ENCODE measurements at regions not wholly inside any gene's neighbourhood (a gene's known extent, or its start where the extent isn't known, plus 50 kb on each side); places are given as distances from the start of the nearest gene placed in this dataset.

DNA sequence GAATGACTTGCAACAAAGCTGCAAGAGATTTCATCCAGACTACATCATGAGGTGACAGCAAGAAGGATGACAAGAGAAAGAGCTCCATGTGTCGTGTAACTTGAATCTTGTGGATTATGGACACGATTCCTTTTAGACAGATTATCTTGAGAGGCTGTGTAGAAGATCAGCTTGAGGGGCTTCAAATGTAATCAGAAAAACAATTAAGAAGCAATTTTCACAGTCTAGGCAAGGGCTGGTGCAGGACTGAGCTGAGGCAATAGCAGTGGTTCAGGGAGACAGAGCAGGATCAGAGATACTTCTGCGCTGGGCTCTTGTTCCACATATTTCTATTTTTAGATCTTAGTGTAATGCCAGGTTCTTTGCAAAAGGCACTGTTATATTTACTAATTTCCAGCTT, 253.0 kb upstream of the COBL start:
- in situ Hi-C loops (cut with MboI; ENCODE audit: low pct_ligation_motif_present in 1 of 4, low pct_unique_long_range_greater_than_20kb in 1 of 4, low sequenced_read_pairs in 3 of 4) (no loop called here), intact Hi-C loops (cut with DNase I; ENCODE audit: low total_unique reads) (no loop called here)
- H3K27me3 ChIP-seq, result no peaks in the 10 kb centered on the region
- 69 to 77% methylated on average over 3 of the region's 3 CpGs for WGBS, 2 donors (ENCODE audit: low coverage in 1 of 2)
- no peaks in the 10 kb centered on the region for H3K36me3 ChIP-seq
- no peak overlapping the region for H3K4me3 ChIP-seq
- TF ChIP-seq POLR2AphosphoS5 (IDR thresholded peaks at IDR 0.05) (no peak), POLR2A (IDR thresholded peaks at IDR 0.05) (no peak), EP300 (IDR thresholded peaks at IDR 0.05; ENCODE audit: low read depth) (no peak)
- TF ChIP-seq, protein P1, sequence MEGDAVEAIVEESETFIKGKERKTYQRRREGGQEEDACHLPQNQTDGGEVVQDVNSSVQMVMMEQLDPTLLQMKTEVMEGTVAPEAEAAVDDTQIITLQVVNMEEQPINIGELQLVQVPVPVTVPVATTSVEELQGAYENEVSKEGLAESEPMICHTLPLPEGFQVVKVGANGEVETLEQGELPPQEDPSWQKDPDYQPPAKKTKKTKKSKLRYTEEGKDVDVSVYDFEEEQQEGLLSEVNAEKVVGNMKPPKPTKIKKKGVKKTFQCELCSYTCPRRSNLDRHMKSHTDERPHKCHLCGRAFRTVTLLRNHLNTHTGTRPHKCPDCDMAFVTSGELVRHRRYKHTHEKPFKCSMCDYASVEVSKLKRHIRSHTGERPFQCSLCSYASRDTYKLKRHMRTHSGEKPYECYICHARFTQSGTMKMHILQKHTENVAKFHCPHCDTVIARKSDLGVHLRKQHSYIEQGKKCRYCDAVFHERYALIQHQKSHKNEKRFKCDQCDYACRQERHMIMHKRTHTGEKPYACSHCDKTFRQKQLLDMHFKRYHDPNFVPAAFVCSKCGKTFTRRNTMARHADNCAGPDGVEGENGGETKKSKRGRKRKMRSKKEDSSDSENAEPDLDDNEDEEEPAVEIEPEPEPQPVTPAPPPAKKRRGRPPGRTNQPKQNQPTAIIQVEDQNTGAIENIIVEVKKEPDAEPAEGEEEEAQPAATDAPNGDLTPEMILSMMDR (IDR thresholded peaks at IDR 0.05), result no peak
- no peaks in the 10 kb centered on the region for H3K9me3 ChIP-seq
- no peak for DNase-seq
- H3K27ac ChIP-seq, result no peak overlapping the region
- H3K4me1 ChIP-seq, result no peaks in the 10 kb centered on the region

GRCh38 chr7:51569176-51569575, 252.6 kb upstream of the COBL start:
- intact Hi-C loops (cut with DNase I; ENCODE audit: low total_unique reads), result no loop called here
- no peak for DNase-seq
- in situ Hi-C loops (cut with MboI; ENCODE audit: low pct_ligation_motif_present in 1 of 4, low pct_unique_long_range_greater_than_20kb in 1 of 4, low sequenced_read_pairs in 3 of 4), result no loop called here
- WGBS, 2 donors (ENCODE audit: low coverage in 1 of 2), result 45 to 62% methylated on average over 3 to 5 of the region's 5 CpGs
- Histone ChIP-seq H3K36me3 (no peaks in the 10 kb centered on the region), H3K27ac (no peak overlapping the region), H3K27me3 (no peaks in the 10 kb centered on the region), H3K9me3 (no peaks in the 10 kb centered on the region), H3K4me3 (no peak overlapping the region), H3K4me1 (no peaks in the 10 kb centered on the region)
- TF ChIP-seq POLR2AphosphoS5 (IDR thresholded peaks at IDR 0.05), result no peak
- TF ChIP-seq, protein P1 (IDR thresholded peaks at IDR 0.05), result no peak

GRCh38 chr7:51551070-51551469, 234.5 kb upstream of the COBL start:
- DNase-seq, result no peak
- H3K36me3 ChIP-seq, result no peaks in the 10 kb centered on the region
- TF ChIP-seq, protein P1 (IDR thresholded peaks at IDR 0.05), result no peak
- TF ChIP-seq EP300 (IDR thresholded peaks at IDR 0.05; ENCODE audit: low read depth) (no peak), POLR2AphosphoS5 (IDR thresholded peaks at IDR 0.05) (no peak), POLR2A (IDR thresholded peaks at IDR 0.05) (no peak)
- no peak overlapping the region for H3K4me3 ChIP-seq
- in situ Hi-C loops (cut with MboI; ENCODE audit: low pct_ligation_motif_present in 1 of 4, low pct_unique_long_range_greater_than_20kb in 1 of 4, low sequenced_read_pairs in 3 of 4), result no loop called here
- H3K9me3 ChIP-seq, result peaks cover 0 to 4% of the 10 kb centered on the region in 2 donors
- H3K27me3 ChIP-seq, result no peaks in the 10 kb centered on the region
- no peaks in the 10 kb centered on the region for H3K4me1 ChIP-seq
- no peak overlapping the region for H3K27ac ChIP-seq
- intact Hi-C loops (cut with DNase I; ENCODE audit: low total_unique reads), result no loop called here
- 67 to 85% methylated on average over 1 to 4 of the region's 4 CpGs for WGBS, 2 donors (ENCODE audit: low coverage in 1 of 2)

- intact Hi-C loops (cut with DNase I; ENCODE audit: low total_unique reads), result no loop called here
- no peak overlapping the region for H3K27ac ChIP-seq
- no peak overlapping the region for H3K4me3 ChIP-seq
- TF ChIP-seq POLR2A (IDR thresholded peaks at IDR 0.05) (no peak), EP300 (IDR thresholded peaks at IDR 0.05; ENCODE audit: low read depth) (no peak), POLR2AphosphoS5 (IDR thresholded peaks at IDR 0.05) (no peak)
- TF ChIP-seq, protein P1 (IDR thresholded peaks at IDR 0.05), result no peak
- no peak for DNase-seq
- no peaks in the 10 kb centered on the region for H3K36me3 ChIP-seq
- 40 to 56% methylated on average over 2 of the region's 2 CpGs for WGBS, 2 donors (ENCODE audit: low coverage in 1 of 2)
- H3K9me3 ChIP-seq, result peaks cover 4 to 10% of the 10 kb centered on the region in 2 donors
- no peaks in the 10 kb centered on the region for H3K27me3 ChIP-seq
- H3K4me1 ChIP-seq, result no peaks in the 10 kb centered on the region
- in situ Hi-C loops (cut with MboI; ENCODE audit: low pct_ligation_motif_present in 1 of 4, low pct_unique_long_range_greater_than_20kb in 1 of 4, low sequenced_read_pairs in 3 of 4), result no loop called here
Observed at GRCh38 chr7:51545131-51545530, 228.5 kb upstream of the COBL start.
